KMS-11 (cell line): ENCODE measurements at regions not wholly inside any gene's neighbourhood (a gene's known extent, or its start where the extent isn't known, plus 50 kb on each side); places are given as distances from the start of the nearest gene placed in this dataset.
"Not testable (repeated sequence)": the region's sequence is repeated elsewhere in the genome, so short reads cannot be mapped to it uniquely, and the experiment has no call there.

Source experiments
- H2AFZ ChIP-seq: fragments of 200-600 bp; sonication (generic); 2 replicates; pipeline ENCODE4 v1.6.1; 2016; ENCODE audit warnings: antibody characterized with exemption, mixed run types, low read depth
- H3K27ac ChIP-seq: fragments of 200-600 bp; sonication (generic); 2 replicates; pipeline ENCODE4 v1.6.1; 2016; ENCODE audit warnings: mild to moderate bottlenecking, mixed run types
- H3K27me3 ChIP-seq: fragments of 200-600 bp; sonication (generic); 2 replicates; pipeline ENCODE4 v1.6.1; 2017; ENCODE audit warnings: mild to moderate bottlenecking, low read depth, mixed run types, moderate library complexity; ENCODE audit not compliant: insufficient read depth
- H3K36me3 ChIP-seq: fragments of 200-600 bp; sonication (generic); 2 replicates; pipeline ENCODE4 v1.6.1; 2017; ENCODE audit warnings: mild to moderate bottlenecking, mixed run types; ENCODE audit not compliant: insufficient read depth
- H3K4me1 ChIP-seq: fragments of 200-600 bp; sonication (generic); 2 replicates; pipeline ENCODE4 v1.6.1; 2016; ENCODE audit warnings: mild to moderate bottlenecking, low read depth, mixed run types; ENCODE audit not compliant: poor library complexity, severe bottlenecking
- H3K4me2 ChIP-seq: fragments of 200-600 bp; sonication (generic); 2 replicates; pipeline ENCODE4 v1.7.0; 2016; ENCODE audit warnings: mild to moderate bottlenecking, mixed run types
- H3K4me3 ChIP-seq: fragments of 200-600 bp; sonication (generic); IDR thresholded peaks from 2 replicates; pipeline ENCODE4 v1.6.1; 2017; ENCODE audit warnings: low read depth, low read length, mixed read lengths; ENCODE audit not compliant: insufficient read depth
- H3K79me2 ChIP-seq: fragments of 200-600 bp; sonication (generic); 2 replicates; pipeline ENCODE4 v1.6.1; 2016; ENCODE audit warnings: low read depth, mixed run types; ENCODE audit not compliant: insufficient read depth
- H3K9ac ChIP-seq: fragments of 200-600 bp; sonication (generic); 2 replicates; pipeline ENCODE4 v1.6.1; 2016; ENCODE audit warnings: mild to moderate bottlenecking, mixed run types
- H4K20me1 ChIP-seq: fragments of 200-600 bp; sonication (generic); 2 replicates; pipeline ENCODE4 v1.6.1; 2016; ENCODE audit warnings: mild to moderate bottlenecking, mixed run types; ENCODE audit not compliant: insufficient read depth
- CTCF ChIP-seq: fragments of 200-600 bp; sonication (generic); conservative IDR thresholded peaks from 2 replicates; pipeline ENCODE4 v1.6.1; 2017; ENCODE audit warnings: low read depth, mild to moderate bottlenecking, antibody characterized with exemption, low read length, moderate library complexity, mixed read lengths

- Histone ChIP-seq H3K27me3 (no peaks in the 10 kb centered on the region), H3K36me3 (peaks cover 10% of the 10 kb centered on the region; the same call in 1 of the 2 replicates), H3K9ac (peak overlapping the region; percentile 100), H3K79me2 (peaks cover 97% of the 10 kb centered on the region), H3K4me1 (peaks cover 33% of the 10 kb centered on the region), H4K20me1 (no peaks in the 10 kb centered on the region), H3K4me3 (peak overlapping the region; percentile 19), H3K27ac (peak overlapping the region; percentile 96), H2AFZ (no peak overlapping the region), H3K4me2 (peak overlapping the region; percentile 67)
- TF ChIP-seq CTCF, result no peak
These were observed 105.9 kb upstream of the PRSS16 start for GRCh38 chr6:27141529-27142015.

GRCh38 chr6:27143020-27143388, 104.5 kb upstream of the PRSS16 start:
- H3K4me1 ChIP-seq, result peaks cover 20% of the 10 kb centered on the region
- peaks cover 85% of the 10 kb centered on the region for H3K79me2 ChIP-seq
- H3K4me3 ChIP-seq, H4K20me1 ChIP-seq, H2AFZ ChIP-seq, H3K36me3 ChIP-seq, H3K27me3 ChIP-seq: not testable (repeated sequence)
- H3K9ac ChIP-seq, result peak overlapping the region; percentile 100
- H3K27ac ChIP-seq, result peak overlapping the region; percentile 96
- H3K4me2 ChIP-seq, result peak overlapping the region; percentile 67

GRCh38 chr6:27143474-27144026, 104.0 kb upstream of the PRSS16 start:
- Histone ChIP-seq H3K4me2 (peak overlapping the region; percentile 67), H3K27me3 (no peaks in the 10 kb centered on the region), H3K4me1 (peaks cover 20% of the 10 kb centered on the region), H2AFZ (no peak overlapping the region), H3K79me2 (peaks cover 79% of the 10 kb centered on the region), H3K9ac (peak overlapping the region; percentile 100), H3K27ac (peak overlapping the region; percentile 96), H3K36me3 (peaks cover 10% of the 10 kb centered on the region; the same call in 1 of the 2 replicates), H3K4me3 (no peak overlapping the region), H4K20me1 (no peaks in the 10 kb centered on the region)
- TF ChIP-seq CTCF, result no peak

- Histone ChIP-seq H3K27ac (peak overlapping the region; percentile 96), H3K4me1 (peaks cover 28% of the 10 kb centered on the region), H3K27me3 (no peaks in the 10 kb centered on the region), H3K4me2 (peak overlapping the region; percentile 67), H3K36me3 (peaks cover 10% of the 10 kb centered on the region; the same call in 1 of the 2 replicates), H3K4me3 (no peak overlapping the region), H3K79me2 (peaks cover 68% of the 10 kb centered on the region), H3K9ac (peak overlapping the region; percentile 100), H4K20me1 (no peaks in the 10 kb centered on the region), H2AFZ (no peak overlapping the region)
- no peak for TF ChIP-seq CTCF
These were observed 102.8 kb upstream of the PRSS16 start for GRCh38 chr6:27144740-27145079.

GRCh38 chr6:27145731-27146455, 101.6 kb upstream of the PRSS16 start:
- Histone ChIP-seq H3K4me2 (peak overlapping the region; percentile 67), H2AFZ (no peak overlapping the region), H3K27ac (peak overlapping the region; percentile 96), H4K20me1 (no peaks in the 10 kb centered on the region), H3K36me3 (peaks cover 10% of the 10 kb centered on the region; the same call in 1 of the 2 replicates), H3K79me2 (peaks cover 57% of the 10 kb centered on the region), H3K27me3 (no peaks in the 10 kb centered on the region), H3K4me3 (no peak overlapping the region), H3K4me1 (peaks cover 28% of the 10 kb centered on the region), H3K9ac (peak overlapping the region; percentile 100)
- TF ChIP-seq CTCF, result no peak

GRCh38 chr6:27146456-27146705, 101.1 kb upstream of the PRSS16 start:
- Histone ChIP-seq H3K27ac (peak overlapping the region; percentile 96), H3K79me2 (peaks cover 52% of the 10 kb centered on the region), H3K4me1 (peaks cover 28% of the 10 kb centered on the region), H3K9ac (peak overlapping the region; percentile 100), H3K4me2 (peak overlapping the region; percentile 67; the same call in 1 of the 2 replicates)
- not testable (repeated sequence) for H4K20me1 ChIP-seq, H3K36me3 ChIP-seq, H3K4me3 ChIP-seq, H2AFZ ChIP-seq, H3K27me3 ChIP-seq
